Stimulated activated CD4-positive, alpha-beta T cell treated with anti-CD3 and anti-CD28 coated beads, Interleukin-12 subunit alpha, Interleukin-12 subunit beta, amount 100 ng/mL, for 48 hours (primary cell): ENCODE measurements at regions not wholly inside any gene's neighbourhood (a gene's known extent, or its start where the extent isn't known, plus 50 kb on each side); places are given as distances from the start of the nearest gene placed in this dataset.
"Not testable (repeated sequence)": the region's sequence is repeated elsewhere in the genome, so short reads cannot be mapped to it uniquely, and the experiment has no call there.

Source experiments
- DNase-seq, 3 donors: peaks; one replicate each; pipeline ENCODE4 v3.0.0-alpha.2; 2020; ENCODE audit warnings: low read depth in 2 of 3, low spot score in 1 of 3

DNA sequence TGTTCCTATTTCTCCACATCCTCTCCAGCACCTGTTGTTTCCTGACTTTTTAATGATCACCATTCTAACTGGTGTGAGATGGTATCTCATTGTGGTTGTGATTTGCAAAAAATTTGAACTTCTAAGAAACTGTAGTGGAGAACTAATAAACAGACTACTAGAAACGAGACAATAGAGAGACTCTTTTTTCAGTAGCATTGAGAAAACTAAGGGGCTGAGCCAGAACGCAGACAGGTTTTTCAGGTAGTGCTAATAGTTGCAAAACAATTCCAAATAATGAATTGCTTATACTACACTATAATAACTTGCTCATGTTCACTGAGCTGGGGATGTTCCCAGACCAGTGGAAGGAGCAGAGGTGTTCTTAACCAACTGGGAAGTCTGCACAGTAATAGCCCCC, 98.8 kb upstream of the DPH5 start:
- no peak for DNase-seq

DNA sequence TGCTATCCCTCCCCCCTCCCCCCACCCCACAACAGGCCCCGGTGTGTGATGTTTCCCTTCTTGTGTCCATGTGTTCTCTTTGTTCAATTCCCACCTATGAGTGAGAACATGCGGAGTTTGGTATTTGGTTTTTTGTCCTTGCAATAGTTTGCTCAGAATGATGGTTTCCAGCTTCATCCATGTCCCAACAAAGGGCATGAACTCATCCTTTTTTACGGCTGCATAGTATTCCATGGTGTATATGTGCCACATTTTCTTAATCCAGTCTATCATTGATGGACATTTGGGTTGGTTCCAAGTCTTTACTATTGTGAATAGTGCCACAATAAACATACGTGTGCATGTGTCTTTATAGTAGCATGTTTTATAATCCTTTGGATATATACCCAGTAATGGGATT, 98.3 kb upstream of the DPH5 start:
- DNase-seq, result not testable (repeated sequence)

DNA sequence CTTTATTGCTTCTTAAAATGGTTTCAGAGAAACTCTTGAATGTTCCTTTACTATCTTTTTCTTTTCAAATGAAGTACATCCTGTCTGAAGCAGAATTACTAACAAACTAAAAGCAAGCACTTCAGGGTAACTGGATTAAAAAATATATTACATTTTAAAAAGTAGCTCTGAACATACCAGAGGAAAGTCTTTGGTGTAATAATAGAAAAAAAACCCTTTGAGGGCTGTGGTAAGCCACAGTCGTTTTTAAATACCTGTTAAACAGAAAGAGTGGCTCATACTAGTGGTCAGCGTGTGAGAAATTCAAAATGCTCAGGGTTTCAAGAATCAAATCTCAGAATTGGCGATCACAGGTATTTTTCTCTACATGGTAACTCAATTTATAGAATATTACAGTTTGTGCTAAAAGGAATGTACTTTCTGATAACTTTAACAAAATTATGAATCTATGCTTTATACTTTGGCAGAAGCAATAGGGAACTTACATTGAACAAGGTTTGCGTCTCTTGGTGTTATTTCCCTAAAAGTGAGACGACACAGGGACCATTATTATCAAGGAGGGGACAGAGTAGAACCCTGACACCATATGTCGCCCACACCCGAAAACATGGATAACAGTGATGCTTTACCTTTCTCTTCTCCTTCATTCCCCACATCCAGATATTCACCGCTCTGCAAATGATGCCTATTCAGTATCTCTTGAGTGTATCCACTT, 97.0 kb upstream of the DPH5 start:
- DNase-seq, result peak in 1 of 3 donors; percentile 32

DNA sequence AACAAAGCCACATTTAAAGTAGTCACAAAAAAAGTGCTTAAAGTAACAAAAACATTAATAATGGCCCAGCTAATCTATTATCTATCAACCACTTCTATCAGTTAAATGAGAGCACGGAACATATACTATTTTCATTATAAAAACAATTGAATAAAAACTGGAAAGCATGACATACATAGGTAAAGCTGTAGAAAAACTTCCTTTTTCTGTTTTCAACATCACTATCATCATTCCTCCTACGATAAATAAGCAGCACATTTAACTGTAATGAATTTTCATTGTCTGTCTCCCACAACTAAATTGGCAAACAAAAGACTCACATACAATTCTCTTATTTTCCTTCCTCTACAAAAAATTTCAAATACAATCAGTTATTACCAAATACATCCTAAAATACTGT, 96.4 kb upstream of the DPH5 start:
- no peak for DNase-seq

DNA sequence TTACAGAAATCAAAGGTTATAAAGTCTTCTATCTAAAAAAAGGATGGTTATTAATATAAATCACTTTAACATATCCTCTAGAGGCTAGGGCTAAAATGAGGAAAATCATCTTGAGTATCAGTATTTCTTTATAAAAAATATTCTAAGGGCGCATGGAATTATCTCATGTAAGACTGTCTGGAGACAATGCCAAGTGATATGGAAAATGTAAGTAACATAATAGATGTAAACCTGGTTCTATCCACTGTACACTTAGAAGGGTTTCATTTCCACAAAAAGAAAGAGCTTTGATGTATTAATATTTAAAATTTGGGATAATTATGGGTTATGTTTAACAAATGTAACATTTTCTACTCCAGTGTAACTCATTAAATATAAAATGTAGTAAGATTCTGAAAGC, 95.9 kb upstream of the DPH5 start:
- no peak for DNase-seq

DNA sequence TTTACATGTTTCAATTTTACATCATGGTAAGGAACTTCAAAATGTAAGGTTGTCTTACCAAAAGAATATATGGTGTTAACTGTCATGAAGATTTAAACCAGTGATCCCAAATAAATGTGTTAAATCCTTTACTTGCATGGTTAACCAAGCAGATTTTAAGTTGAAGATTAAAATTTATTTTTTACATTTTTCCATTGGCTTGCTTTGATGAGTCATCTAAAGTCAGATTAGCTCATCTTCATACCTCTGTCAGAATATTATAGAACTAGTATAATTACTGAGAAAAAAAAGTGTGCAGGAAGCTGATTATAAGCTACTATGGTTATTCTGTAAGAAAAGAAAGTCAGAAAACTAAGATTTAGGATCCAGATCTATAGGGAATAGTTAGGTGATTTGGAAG, 95.3 kb upstream of the DPH5 start:
- no peak for DNase-seq

DNA sequence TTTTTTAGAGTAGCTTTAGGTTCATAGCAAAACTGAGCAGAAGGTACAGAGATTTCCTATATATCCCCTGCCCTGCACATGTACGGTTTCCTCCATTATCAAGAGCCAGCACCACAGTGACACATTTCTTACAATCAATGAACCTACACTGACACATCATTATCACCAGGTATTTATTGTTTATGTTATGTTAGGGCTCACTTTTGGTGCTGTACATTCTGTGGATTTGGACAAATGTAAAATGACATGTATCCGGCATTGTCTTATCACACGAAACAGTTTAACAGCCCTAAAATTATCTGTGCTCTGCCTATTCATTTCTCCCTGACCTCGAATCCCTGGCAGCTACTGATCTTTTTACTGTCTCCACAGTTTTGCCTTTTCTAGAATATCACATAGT, 93.7 kb upstream of the DPH5 start:
- DNase-seq, result no peak

DNA sequence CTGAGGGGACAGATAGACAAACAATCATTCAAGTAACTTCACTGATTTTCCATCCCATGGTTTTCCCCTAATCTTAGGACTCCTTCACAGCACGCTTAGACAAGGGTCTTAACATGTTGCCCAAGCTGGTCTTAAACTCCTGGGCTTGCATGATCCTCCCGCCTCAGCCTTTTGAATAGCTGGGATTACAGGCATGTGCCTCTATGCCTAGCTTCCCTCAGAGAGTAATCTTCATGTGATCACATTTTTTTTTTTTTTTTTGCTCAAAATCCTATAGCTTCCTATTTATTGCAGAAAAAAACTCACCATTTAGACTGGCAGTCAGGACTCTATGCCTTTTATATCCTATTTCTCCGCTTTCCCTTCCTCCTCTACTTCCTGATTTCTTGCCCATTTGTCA, 90.4 kb upstream of the DPH5 start:
- no peak for DNase-seq

DNA sequence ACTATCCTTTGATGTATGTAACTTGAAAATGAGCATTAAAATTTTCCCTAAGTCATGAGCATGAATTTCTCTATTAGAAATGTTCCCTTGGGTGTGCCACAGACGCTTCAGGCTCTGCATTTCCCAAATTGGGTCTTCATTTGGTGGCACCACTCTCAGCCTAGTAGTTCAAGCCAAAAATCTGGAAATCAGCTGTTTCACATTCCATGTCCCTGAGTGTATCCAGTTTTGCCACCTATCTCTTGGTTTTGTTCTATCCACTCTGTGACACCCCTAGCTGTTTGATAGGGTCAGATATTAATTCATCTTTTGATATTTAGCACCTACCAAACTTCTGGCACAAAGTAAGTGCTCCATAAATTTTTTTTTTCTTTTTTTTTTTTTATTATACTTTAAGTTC, 89.5 kb upstream of the DPH5 start:
- DNase-seq, result no peak

DNA sequence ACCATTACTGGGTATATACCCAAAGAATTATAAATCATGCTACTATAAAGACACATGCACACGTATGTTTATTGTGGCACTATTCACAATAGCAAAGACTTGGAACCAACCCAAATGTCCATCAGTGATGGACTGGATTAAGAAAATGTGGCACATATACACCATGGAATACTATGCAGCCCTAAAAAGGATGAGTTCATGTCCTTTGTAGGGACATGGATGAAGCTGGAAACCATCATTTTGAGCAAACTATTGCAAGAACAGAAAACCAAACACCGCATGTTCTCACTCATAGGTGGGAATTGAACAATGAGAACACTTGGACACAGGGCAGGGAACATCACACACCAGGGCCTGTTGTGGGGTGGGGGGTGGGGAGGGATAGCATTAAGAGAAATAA, 88.5 kb upstream of the DPH5 start:
- DNase-seq, result not testable (repeated sequence)

DNA sequence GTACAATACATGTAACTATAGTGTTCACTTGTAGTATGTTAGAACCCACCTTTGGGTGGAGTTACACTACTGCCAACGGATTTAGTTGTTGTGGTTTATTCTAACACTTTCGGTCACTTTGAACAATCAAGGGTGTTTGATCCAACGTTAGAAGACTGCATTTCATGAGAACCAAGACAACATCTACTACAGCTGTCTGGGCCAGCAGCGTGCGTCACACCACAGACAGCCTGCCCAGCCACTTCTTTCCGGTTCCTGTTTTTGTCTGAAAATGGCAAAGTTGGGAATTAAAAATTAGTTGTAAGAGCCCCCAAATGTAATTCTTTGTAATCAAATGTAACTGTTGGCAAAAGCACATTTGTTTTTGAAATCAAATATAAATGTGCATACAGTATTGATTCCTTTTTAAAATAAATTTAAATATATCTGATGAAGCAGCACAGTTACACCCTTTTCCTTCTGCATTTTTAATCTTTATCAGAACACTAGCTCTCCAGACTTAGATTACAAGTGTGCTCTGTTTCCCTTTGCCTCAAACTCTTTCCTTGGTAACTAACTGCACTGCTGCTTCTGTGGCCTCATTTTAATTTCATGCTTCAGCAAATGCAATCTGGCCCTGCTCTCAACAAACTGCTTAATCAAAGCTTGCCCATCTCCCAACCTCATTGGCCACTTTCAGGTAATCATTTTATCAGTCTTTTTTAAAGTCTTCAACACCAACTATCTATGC, 86.6 kb upstream of the DPH5 start:
- DNase-seq, result peak; percentile 21 to 44 (median 29)

DNA sequence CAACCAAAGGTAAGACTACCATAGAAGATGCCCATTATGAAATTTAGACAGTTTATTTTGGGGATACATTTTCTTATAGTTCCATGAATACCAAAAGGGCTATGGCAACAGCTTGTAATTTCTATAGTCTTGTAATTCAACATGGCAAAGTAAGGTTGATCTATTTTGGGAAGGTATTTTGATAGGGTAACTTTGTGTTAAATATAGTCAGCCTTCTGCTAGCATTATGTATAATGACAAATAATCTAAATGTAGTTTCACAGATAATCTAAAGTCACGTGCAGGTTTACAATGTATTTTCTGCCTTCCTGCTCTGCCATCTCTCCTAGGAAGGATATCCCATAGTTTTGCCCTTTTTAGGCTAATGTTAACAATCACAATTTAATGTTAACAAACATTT, 85.9 kb upstream of the DPH5 start:
- DNase-seq, result no peak

DNA sequence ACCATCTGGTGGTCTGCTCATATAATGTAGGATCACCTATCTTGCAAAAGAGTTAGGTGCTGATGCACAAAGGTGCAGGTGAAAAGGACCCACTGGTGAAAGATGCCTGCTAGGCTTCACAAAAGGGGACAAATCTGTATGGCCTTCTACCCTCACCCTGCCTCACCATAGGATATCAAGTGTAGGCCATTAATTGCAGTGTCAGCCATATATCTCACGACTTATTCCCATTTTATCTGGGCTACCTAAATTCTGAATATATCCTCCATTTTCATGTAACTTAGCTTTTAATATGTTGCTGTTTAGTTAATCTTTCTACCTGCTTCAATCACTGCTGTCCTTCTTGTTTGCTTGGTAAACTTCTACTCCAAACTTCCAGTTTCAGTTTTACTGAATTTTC, 84.2 kb upstream of the DPH5 start:
- no peak for DNase-seq

DNA sequence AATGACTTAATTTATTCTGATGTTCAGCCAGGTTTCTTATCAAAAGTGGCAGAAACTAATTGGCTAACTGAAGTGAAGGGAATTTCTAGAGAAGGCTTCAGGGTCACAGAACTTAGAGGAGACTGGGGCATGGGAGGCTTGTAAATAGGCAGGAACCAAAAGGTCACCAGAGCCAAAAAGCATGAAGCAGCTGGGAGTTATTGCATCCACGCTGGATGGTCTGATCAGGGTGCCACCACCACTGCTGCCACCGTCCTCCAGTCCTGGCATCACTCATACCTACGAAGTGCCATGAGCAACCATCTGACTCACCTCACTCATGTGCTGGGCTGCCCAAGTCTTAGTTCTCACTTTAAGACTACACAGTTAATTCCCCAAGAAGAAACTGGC, 82.5 kb upstream of the DPH5 start:
- no peak for DNase-seq

DNA sequence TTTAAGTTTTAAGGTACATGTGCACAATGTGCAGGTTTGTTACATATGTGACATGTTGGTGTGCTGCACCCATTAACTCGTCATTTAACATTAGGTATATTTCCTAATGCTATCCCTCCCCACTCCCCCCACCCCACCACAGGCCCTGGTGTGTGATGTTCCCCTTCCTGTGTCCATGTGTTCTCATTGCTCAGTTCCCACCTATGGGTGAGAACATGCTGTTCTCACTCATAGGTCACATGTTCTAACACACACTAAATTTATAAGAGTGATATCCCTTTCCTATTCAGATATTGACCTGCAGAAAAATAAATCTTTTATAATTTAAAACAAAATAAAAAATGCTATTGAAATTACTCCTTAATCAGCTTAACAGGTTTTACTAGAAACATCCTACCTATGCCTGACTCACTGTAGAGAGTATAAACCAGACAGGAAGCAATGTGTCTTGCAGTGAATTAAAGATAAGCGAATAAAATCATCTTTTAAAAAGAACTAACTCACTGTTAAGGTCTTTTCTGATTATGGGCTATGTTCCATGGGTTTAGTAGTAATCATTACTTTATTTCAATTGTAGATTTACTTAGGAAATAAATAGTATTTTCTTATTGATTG, 82.0 kb upstream of the DPH5 start:
- no peak for DNase-seq

DNA sequence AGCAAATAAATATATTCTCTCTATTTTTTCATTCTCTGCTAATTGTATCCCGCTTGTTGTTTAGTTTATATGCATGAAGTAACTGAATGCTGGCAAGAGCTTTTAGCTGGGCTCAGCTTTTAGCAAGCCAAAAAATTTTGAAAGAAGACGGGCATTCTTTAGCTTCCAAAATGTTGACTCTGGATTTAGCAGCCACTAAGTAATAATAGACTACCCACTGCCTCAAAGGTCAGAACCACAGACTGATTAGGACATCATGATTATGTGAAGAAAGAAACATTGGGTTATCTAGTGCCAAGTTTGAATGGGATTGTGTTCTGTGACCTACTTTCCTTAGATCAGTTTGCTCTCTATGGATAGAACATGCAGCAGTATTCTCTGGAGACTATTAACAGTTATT, 80.3 kb upstream of the DPH5 start:
- DNase-seq, result no peak

DNA sequence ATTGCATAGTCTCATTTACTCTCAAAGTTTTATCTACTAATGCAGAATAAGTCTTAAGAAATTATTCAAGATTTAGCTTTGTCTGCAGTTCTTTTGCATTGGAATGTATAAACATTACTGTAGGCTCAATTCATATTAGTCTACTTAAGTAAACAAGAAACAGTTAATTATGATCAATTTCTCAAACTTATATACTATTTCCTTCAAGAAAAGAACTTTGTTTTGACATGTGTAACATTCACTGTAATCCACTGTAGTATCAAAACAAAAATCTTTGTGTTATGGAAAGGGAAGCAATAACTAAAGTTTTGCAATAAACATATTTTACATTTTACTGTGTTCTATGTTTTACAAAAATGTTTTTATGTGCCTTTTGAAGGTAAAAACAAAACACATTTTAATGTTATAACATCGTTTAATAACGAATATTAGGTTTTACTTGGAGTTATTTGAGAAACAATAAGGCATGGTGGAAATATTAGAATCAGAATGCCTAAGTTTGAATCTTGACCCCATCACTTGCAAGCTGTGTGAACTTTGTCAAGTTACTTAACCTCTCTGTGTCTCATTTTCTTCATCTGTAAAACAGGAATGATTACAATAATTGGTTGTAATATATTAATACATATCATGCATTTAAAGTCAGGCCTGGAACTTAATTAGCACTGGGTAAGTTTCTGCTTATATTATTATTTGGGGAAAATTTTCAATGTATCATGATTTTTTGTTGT, 77.0 kb upstream of the DPH5 start:
- DNase-seq, result no peak

DNA sequence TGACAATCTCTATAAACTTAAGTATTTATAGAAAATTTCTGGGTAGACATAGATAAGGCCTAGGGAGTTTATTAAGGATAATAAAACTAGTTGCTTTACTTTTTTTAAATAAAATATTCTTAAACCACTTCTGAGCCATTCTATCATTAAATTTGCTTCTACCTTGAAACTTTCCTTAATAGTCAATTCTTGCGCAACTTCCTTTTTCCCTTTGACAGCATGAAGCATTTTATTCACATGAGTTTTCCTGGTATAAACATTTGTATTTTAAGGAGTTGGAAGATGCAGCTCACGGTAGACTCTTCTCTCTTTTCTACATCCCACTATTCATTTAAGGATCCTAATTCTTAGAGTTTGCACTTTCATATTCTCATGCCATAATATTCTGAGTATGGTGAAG, 75.8 kb upstream of the DPH5 start:
- DNase-seq, result no peak

DNA sequence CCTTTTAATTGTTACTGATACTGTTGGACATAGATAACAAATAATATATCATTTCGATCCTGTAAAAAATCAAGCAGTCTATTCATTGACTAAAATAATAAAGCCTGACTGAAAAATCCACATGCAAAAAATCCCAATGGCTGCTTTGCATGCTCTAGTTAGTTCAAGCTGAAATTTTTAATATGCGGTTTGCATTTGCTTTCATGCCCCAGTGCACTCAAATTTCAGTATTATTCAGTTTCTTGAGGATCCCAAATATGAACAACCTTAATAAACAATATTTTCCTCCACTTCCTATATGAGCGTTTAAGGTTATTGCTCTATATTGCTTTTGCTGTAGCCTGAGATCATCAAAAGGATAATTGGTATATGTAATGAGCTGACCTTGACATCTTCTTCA, 75.1 kb upstream of the DPH5 start:
- DNase-seq, result no peak

DNA sequence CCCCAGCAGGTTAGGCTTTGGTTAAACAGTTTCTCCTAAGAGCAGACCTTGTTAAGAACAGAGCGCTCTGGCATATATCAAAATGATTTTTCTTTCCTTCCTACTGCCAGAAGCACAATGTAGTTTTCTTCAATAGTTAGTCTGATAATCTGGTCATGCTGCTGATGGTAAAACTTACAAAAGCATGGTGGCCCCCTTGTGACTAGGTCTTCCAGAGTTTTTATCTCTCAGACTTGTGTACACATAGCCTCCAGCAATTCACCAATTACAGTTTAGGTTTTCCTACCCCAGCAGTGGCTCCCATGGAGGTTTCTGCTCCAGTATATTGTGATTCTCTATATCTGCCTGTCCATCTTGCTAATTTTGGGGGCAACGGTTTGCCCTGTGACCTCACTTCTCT, 73.3 kb upstream of the DPH5 start:
- no peak for DNase-seq

DNA sequence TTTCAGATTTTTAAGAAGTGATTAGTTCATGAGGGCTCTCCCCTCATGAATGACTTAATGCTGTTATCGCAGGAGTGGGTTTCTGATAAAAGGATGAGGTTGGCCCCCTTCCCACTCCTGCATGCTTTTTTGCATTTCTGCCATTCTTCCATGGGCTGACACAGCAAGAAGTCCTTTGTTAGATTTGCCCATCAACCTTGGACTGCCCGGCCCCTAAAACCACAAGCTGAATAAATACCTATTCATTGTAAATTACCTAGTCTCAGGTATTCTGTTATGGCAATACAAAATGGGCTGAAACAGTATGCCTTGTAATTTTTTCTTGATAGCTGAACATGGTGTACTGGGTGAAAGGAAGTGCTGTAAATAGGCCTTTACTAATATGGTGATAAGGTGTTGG, 72.7 kb upstream of the DPH5 start:
- no peak for DNase-seq
